ENCODE measurements at regions not wholly inside any gene's neighbourhood (a gene's known extent, or its start where the extent isn't known, plus 50 kb on each side); places are given as distances from the start of the nearest gene placed in this dataset.
A peak's percentile ranks its signal among the peaks of the same experiment; 100 is the strongest.

DNA sequence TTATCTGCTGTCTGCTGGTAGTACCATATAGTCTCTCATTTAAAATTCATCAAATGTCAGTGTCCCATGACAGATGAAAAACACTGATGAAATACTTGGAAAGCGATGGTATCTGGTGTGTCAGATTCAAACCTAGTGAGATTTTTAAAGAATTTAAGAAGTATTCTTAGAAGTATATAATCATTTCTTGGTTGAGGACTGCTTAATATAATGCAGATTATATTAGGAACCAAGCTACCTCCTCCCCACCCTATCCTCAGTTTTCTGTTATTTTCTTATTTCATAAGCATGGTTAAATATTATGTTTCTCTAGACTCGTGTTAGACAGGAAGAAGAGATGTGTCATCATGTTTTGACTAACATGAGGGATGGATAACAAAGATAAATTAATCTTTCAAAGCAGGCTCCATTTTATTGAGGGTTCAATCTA is 118.5 kb downstream of the GLUD2 start (continued):
- no peak for TF ChIP-seq ZNF436 (CRISPR knock-in tag; IDR thresholded peaks at IDR 0.05)
- TF ChIP-seq FOSL1 (tag; conservative IDR thresholded peaks at IDR 0.05), result peak; percentile 87
- TF ChIP-seq ZC3H8 (IDR thresholded peaks at IDR 0.05), result no peak
- no peak for TF ChIP-seq SAP30 (IDR thresholded peaks at IDR 0.05; ENCODE audit: borderline replicate concordance, insufficient read depth, low read depth, low read length, poor library complexity, severe bottlenecking)
- TF ChIP-seq ZNF316 (IDR thresholded peaks at IDR 0.05), result peak; percentile 64
- peak; percentile 60 for TF ChIP-seq C11orf30 (IDR thresholded peaks at IDR 0.05; ENCODE audit: low read depth)
- TF ChIP-seq, protein P1, sequence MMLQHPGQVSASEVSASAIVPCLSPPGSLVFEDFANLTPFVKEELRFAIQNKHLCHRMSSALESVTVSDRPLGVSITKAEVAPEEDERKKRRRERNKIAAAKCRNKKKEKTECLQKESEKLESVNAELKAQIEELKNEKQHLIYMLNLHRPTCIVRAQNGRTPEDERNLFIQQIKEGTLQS (IDR thresholded peaks at IDR 0.05), result peak; percentile 70
- TF ChIP-seq, protein P1 (CRISPR knock-in tag; conservative IDR thresholded peaks at IDR 0.05), result no peak
- TF ChIP-seq ZNF175 (CRISPR knock-in tag; IDR thresholded peaks at IDR 0.05; ENCODE audit: low read depth), result peak; percentile 52
- no peak for TF ChIP-seq ZNF551 (CRISPR knock-in tag; IDR thresholded peaks at IDR 0.05)
- TF ChIP-seq TAF15 (IDR thresholded peaks at IDR 0.05; ENCODE audit: low read depth, low read length), result no peak
- TF ChIP-seq ZNF584 (CRISPR knock-in tag; IDR thresholded peaks at IDR 0.05; ENCODE audit: low read depth), result 0 out of 2 replicates have a peak, but pooled peaks have one; percentile 52
- no peak for TF ChIP-seq ZNF274 (IDR thresholded peaks at IDR 0.05; ENCODE audit: borderline replicate concordance, low read depth, low read length)
- TF ChIP-seq, protein P2, sequence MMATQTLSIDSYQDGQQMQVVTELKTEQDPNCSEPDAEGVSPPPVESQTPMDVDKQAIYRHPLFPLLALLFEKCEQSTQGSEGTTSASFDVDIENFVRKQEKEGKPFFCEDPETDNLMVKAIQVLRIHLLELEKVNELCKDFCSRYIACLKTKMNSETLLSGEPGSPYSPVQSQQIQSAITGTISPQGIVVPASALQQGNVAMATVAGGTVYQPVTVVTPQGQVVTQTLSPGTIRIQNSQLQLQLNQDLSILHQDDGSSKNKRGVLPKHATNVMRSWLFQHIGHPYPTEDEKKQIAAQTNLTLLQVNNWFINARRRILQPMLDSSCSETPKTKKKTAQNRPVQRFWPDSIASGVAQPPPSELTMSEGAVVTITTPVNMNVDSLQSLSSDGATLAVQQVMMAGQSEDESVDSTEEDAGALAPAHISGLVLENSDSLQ (IDR thresholded peaks at IDR 0.05), result peak; percentile 70
- peak; percentile 59 for TF ChIP-seq EP300 (IDR thresholded peaks at IDR 0.05; ENCODE audit: low read length)
- TF ChIP-seq TBL1XR1 (IDR thresholded peaks at IDR 0.05; ENCODE audit: low read length in 2 of 2), result peak in 1 of 2 experiments; percentile 56; a peak in 1 of 4 replicates
- TF ChIP-seq, protein P3, sequence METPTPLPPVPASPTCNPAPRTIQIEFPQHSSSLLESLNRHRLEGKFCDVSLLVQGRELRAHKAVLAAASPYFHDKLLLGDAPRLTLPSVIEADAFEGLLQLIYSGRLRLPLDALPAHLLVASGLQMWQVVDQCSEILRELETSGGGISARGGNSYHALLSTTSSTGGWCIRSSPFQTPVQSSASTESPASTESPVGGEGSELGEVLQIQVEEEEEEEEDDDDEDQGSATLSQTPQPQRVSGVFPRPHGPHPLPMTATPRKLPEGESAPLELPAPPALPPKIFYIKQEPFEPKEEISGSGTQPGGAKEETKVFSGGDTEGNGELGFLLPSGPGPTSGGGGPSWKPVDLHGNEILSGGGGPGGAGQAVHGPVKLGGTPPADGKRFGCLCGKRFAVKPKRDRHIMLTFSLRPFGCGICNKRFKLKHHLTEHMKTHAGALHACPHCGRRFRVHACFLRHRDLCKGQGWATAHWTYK (CRISPR knock-in tag; IDR thresholded peaks at IDR 0.05), result no peak
- TF ChIP-seq POLR2H (tag; IDR thresholded peaks at IDR 0.05; ENCODE audit: low read depth), result peak; percentile 28; the same call in 1 of the 2 replicates
- TF ChIP-seq YY1 (IDR thresholded peaks at IDR 0.05; ENCODE audit: borderline replicate concordance in 1 of 3, control insufficient read depth in 1 of 3, extremely low read depth in 1 of 3, insufficient read depth in 3 of 3, insufficient read length in 1 of 3, insufficient replicate concordance in 2 of 3, low read depth in 1 of 3, low read length in 2 of 3), result no peak
- TF ChIP-seq ARID1B (IDR thresholded peaks at IDR 0.05), result peak; percentile 79
- no peak for TF ChIP-seq RBM25 (IDR thresholded peaks at IDR 0.05; ENCODE audit: low read depth, low read length, severe bottlenecking)
- peak; percentile 60; the same call in 1 of the 2 replicates for TF ChIP-seq ZNF589 (CRISPR knock-in tag; IDR thresholded peaks at IDR 0.05; ENCODE audit: low read depth)
- TF ChIP-seq, protein P4, sequence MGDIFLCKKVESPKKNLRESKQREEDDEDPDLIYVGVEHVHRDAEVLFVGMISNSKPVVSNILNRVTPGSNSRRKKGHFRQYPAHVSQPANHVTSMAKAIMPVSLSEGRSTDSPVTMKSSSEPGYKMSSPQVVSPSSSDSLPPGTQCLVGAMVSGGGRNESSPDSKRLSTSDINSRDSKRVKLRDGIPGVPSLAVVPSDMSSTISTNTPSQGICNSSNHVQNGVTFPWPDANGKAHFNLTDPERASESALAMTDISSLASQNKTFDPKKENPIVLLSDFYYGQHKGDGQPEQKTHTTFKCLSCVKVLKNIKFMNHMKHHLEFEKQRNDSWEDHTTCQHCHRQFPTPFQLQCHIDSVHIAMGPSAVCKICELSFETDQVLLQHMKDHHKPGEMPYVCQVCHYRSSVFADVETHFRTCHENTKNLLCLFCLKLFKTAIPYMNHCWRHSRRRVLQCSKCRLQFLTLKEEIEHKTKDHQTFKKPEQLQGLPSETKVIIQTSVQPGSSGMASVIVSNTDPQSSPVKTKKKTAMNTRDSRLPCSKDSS (IDR thresholded peaks at IDR 0.05; ENCODE audit: low read depth, partially characterized antibody), result no peak
- no peak for TF ChIP-seq ZKSCAN8 (CRISPR knock-in tag; IDR thresholded peaks at IDR 0.05)
- 0 out of 2 replicates have a peak, but pooled peaks have one; percentile 15 for TF ChIP-seq TCF3 (CRISPR knock-in tag; IDR thresholded peaks at IDR 0.05)

Data from K562 (cell line).